ENCODE measurements at regions not wholly inside any gene's neighbourhood (a gene's known extent, or its start where the extent isn't known, plus 50 kb on each side); places are given as distances from the start of the nearest gene placed in this dataset.
"Not testable (repeated sequence)": the region's sequence is repeated elsewhere in the genome, so short reads cannot be mapped to it uniquely, and the experiment has no call there.

GRCh38 chr1:61585714-61586113 is 139.2 kb downstream of the TM2D1 start:
- DNase-seq (ENCODE audit: low spot score), result no peak
- intact Hi-C loops (cut with DNase I), result no loop called here
- ATAC-seq, result no peak

GRCh38 chr1:61583703-61584102 is 141.2 kb downstream of the TM2D1 start:
- intact Hi-C loops (cut with DNase I), result no loop called here
- ATAC-seq, result no peak

GRCh38 chr1:61581251-61581650 is 143.7 kb downstream of the TM2D1 start:
- intact Hi-C loops (cut with DNase I), result no loop called here
- no peak for DNase-seq (ENCODE audit: low spot score)
- ATAC-seq, result no peak

More at GRCh38 chr1:61583703-61584102, 141.2 kb downstream of the TM2D1 start:
- no peak for DNase-seq (ENCODE audit: low spot score)

GRCh38 chr1:61580417-61580816 is 144.5 kb downstream of the TM2D1 start:
- ATAC-seq (no peak), DNase-seq (ENCODE audit: low spot score) (no peak)
- intact Hi-C loops (cut with DNase I), result no loop called here

GRCh38 chr1:61579802-61580201 is 145.1 kb downstream of the TM2D1 start:
- DNase-seq (ENCODE audit: low spot score) (no peak), ATAC-seq (no peak)
- intact Hi-C loops (cut with DNase I), result no loop called here

- intact Hi-C loops (cut with DNase I), result no loop called here
- ATAC-seq, result no peak
Observed at GRCh38 chr1:61572046-61572445, 152.9 kb downstream of the TM2D1 start.

GRCh38 chr1:61570191-61570590 is 154.8 kb downstream of the TM2D1 start:
- ATAC-seq (no peak), DNase-seq (ENCODE audit: low spot score) (no peak)
- intact Hi-C loops (cut with DNase I), result no loop called here

More at GRCh38 chr1:61572046-61572445, 152.9 kb downstream of the TM2D1 start:
- DNase-seq (ENCODE audit: low spot score), result no peak

- DNase-seq (ENCODE audit: low spot score) (no peak), ATAC-seq (no peak)
- intact Hi-C loops (cut with DNase I), result no loop called here
Observed at GRCh38 chr1:61569303-61569621, 155.7 kb downstream of the TM2D1 start.

GRCh38 chr1:61568460-61569302 is 156.3 kb downstream of the TM2D1 start:
- ATAC-seq (no peak), DNase-seq (ENCODE audit: low spot score) (no peak)
- intact Hi-C loops (cut with DNase I), result no loop called here

GRCh38 chr1:61566177-61566576 is 158.8 kb downstream of the TM2D1 start:
- no peak for ATAC-seq
- intact Hi-C loops (cut with DNase I), result no loop called here
- DNase-seq (ENCODE audit: low spot score), result no peak

GRCh38 chr1:61563611-61564010 is 161.3 kb downstream of the TM2D1 start:
- no peak for DNase-seq (ENCODE audit: low spot score)
- intact Hi-C loops (cut with DNase I), result no loop called here
- no peak for ATAC-seq

GRCh38 chr1:61561666-61562065 is 163.3 kb downstream of the TM2D1 start:
- DNase-seq (ENCODE audit: low spot score), result no peak
- ATAC-seq, result no peak
- intact Hi-C loops (cut with DNase I), result no loop called here

GRCh38 chr1:61560385-61560784 is 164.6 kb downstream of the TM2D1 start:
- no peak for DNase-seq (ENCODE audit: low spot score)
- intact Hi-C loops (cut with DNase I), result no loop called here
- no peak for ATAC-seq

GRCh38 chr1:61556631-61557030 is 168.3 kb downstream of the TM2D1 start:
- intact Hi-C loops (cut with DNase I), result no loop called here
- DNase-seq (ENCODE audit: low spot score) (no peak), ATAC-seq (no peak)

GRCh38 chr1:61552630-61553305 is 172.2 kb downstream of the TM2D1 start:
- ATAC-seq (peak; percentile 69), DNase-seq (ENCODE audit: low spot score) (no peak)
- intact Hi-C loops (cut with DNase I), result no loop called here

- ATAC-seq; DNase-seq (ENCODE audit: low spot score); intact Hi-C loops (cut with DNase I): not testable (repeated sequence)
Observed at GRCh38 chr1:61547302-61547701, 177.6 kb downstream of the TM2D1 start.

GRCh38 chr1:61544870-61545269 is 180.1 kb downstream of the TM2D1 start:
- DNase-seq (ENCODE audit: low spot score); intact Hi-C loops (cut with DNase I); ATAC-seq: not testable (repeated sequence)

GRCh38 chr1:61543498-61543897 is 181.4 kb downstream of the TM2D1 start:
- intact Hi-C loops (cut with DNase I); DNase-seq (ENCODE audit: low spot score); ATAC-seq: not testable (repeated sequence)

GRCh38 chr1:61539720-61540462 is 185.1 kb downstream of the TM2D1 start:
- ATAC-seq, result no peak
- intact Hi-C loops (cut with DNase I), result no loop called here
- no peak for DNase-seq (ENCODE audit: low spot score)

GRCh38 chr1:61538228-61538627 is 186.7 kb downstream of the TM2D1 start:
- ATAC-seq (no peak), DNase-seq (ENCODE audit: low spot score) (no peak)
- intact Hi-C loops (cut with DNase I), result no loop called here

All from sciatic nerve (tissue), 2 donors.